HEK293 (cell line): ENCODE measurements at regions not wholly inside any gene's neighbourhood (a gene's known extent, or its start where the extent isn't known, plus 50 kb on each side); places are given as distances from the start of the nearest gene placed in this dataset.

Experiments used
- CTCF ChIA-PET: fragments of 350-600 bp; formaldehyde crosslinking; extraction: SDS; loops from one replicate; lab custom pipeline; 2021; ENCODE audit warnings: antibody characterized with exemption; lab: Yijun Ruan, JAX
- POLR2A ChIA-PET: fragments of 300-600 bp; formaldehyde crosslinking; extraction: SDS; loops from one replicate; lab custom pipeline; 2020; ENCODE audit warnings: antibody characterized with exemption, inconsistent platforms; lab: Yijun Ruan, JAX
- H3K27ac ChIP-seq: fragments of 200-500 bp; sonication (Bioruptor generic); 2 replicates; pipeline ENCODE4 v1.5.1; 2014; ENCODE audit warnings: low read depth, low read length, control low read depth, inconsistent platforms; ENCODE audit errors: extremely low read depth
- H3K36me3 ChIP-seq, 2 experiments: fragments of 200-500 bp in 1 of 2; sonication (Bioruptor generic) in 1 of 2; 1 replicate in 1 of 2; 2 replicates in 1 of 2; pipeline ENCODE4 v1.5.1; 2014 to 2017; ENCODE audit warnings: inconsistent platforms in 2 of 2, low read length in 2 of 2; ENCODE audit not compliant: control insufficient read depth in 2 of 2, insufficient read depth in 1 of 2
- H3K4me1 ChIP-seq: fragments of 200-500 bp; sonication (Bioruptor generic); 2 replicates; pipeline ENCODE4 v1.5.1; 2014; ENCODE audit warnings: mild to moderate bottlenecking, low read length, inconsistent platforms; ENCODE audit not compliant: control insufficient read depth, insufficient read depth
- H3K4me3 ChIP-seq: 2 replicates; pipeline ENCODE4 v1.5.1; 2011; ENCODE audit warnings: low read depth, mild to moderate bottlenecking, control low read depth, low read length, moderate library complexity
- H3K9me3 ChIP-seq: fragments of 200-500 bp; sonication (Bioruptor generic); 2 replicates; pipeline ENCODE4 v1.5.1; 2014; ENCODE audit warnings: low read depth, low read length, inconsistent platforms; ENCODE audit not compliant: control insufficient read depth, insufficient read depth
- BCL11B ChIP-seq: fragments of 450-650 bp; formaldehyde crosslinking; IDR thresholded peaks from 2 replicates; pipeline ENCODE4 v1.5.1; 2016; ENCODE audit warnings: low read depth, missing biosample characterization, missing genetic modification characterization
- EGR2 ChIP-seq: fragments of 450-650 bp; formaldehyde crosslinking; IDR thresholded peaks from 2 replicates; pipeline ENCODE4 v1.5.1; 2016; ENCODE audit warnings: low read depth, missing biosample characterization, missing genetic modification characterization
- GLIS2 ChIP-seq: fragments of 450-650 bp; formaldehyde crosslinking; IDR thresholded peaks from 2 replicates; pipeline ENCODE4 v1.5.1; 2016; ENCODE audit warnings: missing biosample characterization, missing genetic modification characterization
- IKZF3 ChIP-seq: fragments of 450-650 bp; IDR thresholded peaks from 2 replicates; pipeline ENCODE4 v1.5.0; 2018; ENCODE audit warnings: missing biosample characterization, mild to moderate bottlenecking, missing genetic modification characterization, moderate library complexity
- KLF16 ChIP-seq: fragments of 450-650 bp; formaldehyde crosslinking; IDR thresholded peaks from 2 replicates; pipeline ENCODE4 v1.5.1; 2017; ENCODE audit warnings: missing biosample characterization, missing genetic modification characterization
- MEIS1 ChIP-seq: sonication (generic); formaldehyde crosslinking; IDR thresholded peaks from 2 replicates; pipeline ENCODE4 v1.8.1; 2022; ENCODE audit warnings: missing genetic modification reagents, mild to moderate bottlenecking, borderline replicate concordance
- PRDM1 ChIP-seq: fragments of 450-650 bp; formaldehyde crosslinking; IDR thresholded peaks from 2 replicates; pipeline ENCODE4; 2016; ENCODE audit warnings: missing biosample characterization, missing genetic modification characterization
- ZNF184 ChIP-seq: fragments of 450-650 bp; IDR thresholded peaks from 2 replicates; pipeline ENCODE4 v1.5.1; 2018; ENCODE audit warnings: missing biosample characterization, mild to moderate bottlenecking, missing genetic modification characterization
- ZNF214 ChIP-seq: fragments of 450-650 bp; formaldehyde crosslinking; IDR thresholded peaks from 2 replicates; pipeline ENCODE4 v1.5.1; 2017; ENCODE audit warnings: missing biosample characterization, mild to moderate bottlenecking, missing genetic modification characterization, borderline replicate concordance
- ZNF221 ChIP-seq: fragments of 450-650 bp; formaldehyde crosslinking; IDR thresholded peaks from 2 replicates; pipeline ENCODE4 v1.5.1; 2017; ENCODE audit warnings: missing biosample characterization, missing genetic modification characterization, borderline replicate concordance
- ZNF311 ChIP-seq: fragments of 450-650 bp; formaldehyde crosslinking; IDR thresholded peaks from 2 replicates; pipeline ENCODE4 v1.5.1; 2017; ENCODE audit warnings: missing biosample characterization, missing genetic modification characterization, borderline replicate concordance
- ZNF350 ChIP-seq: fragments of 450-650 bp; formaldehyde crosslinking; IDR thresholded peaks from 2 replicates; pipeline ENCODE4 v1.5.0; 2017; ENCODE audit warnings: missing biosample characterization, mild to moderate bottlenecking, missing genetic modification characterization
- ZNF600 ChIP-seq: fragments of 450-650 bp; formaldehyde crosslinking; IDR thresholded peaks from 2 replicates; pipeline ENCODE4 v1.5.1; 2016; ENCODE audit warnings: missing biosample characterization, missing genetic modification characterization
- ZNF623 ChIP-seq: fragments of 450-650 bp; formaldehyde crosslinking; IDR thresholded peaks from 2 replicates; pipeline ENCODE4 v1.5.1; 2016; ENCODE audit warnings: missing biosample characterization, missing genetic modification characterization
- ZNF629 ChIP-seq: fragments of 450-650 bp; formaldehyde crosslinking; IDR thresholded peaks from 2 replicates; pipeline ENCODE4 v1.5.1; 2017; ENCODE audit warnings: missing biosample characterization, missing genetic modification characterization
- ZNF701 ChIP-seq: fragments of 450-650 bp; formaldehyde crosslinking; IDR thresholded peaks from 2 replicates; pipeline ENCODE4 v1.5.1; 2016; ENCODE audit warnings: missing biosample characterization, missing genetic modification characterization
- ZNF707 ChIP-seq: fragments of 450-650 bp; formaldehyde crosslinking; IDR thresholded peaks from 2 replicates; pipeline ENCODE4 v1.5.1; 2016; ENCODE audit warnings: missing biosample characterization, missing genetic modification characterization
- ZNF830 ChIP-seq: fragments of 450-650 bp; IDR thresholded peaks from 2 replicates; pipeline ENCODE4 v1.5.0; 2018; ENCODE audit warnings: missing biosample characterization, missing genetic modification characterization, low read depth, mild to moderate bottlenecking, moderate library complexity
- ZNF843 ChIP-seq: fragments of 450-650 bp; formaldehyde crosslinking; IDR thresholded peaks from 2 replicates; pipeline ENCODE4 v1.5.1; 2016; ENCODE audit warnings: missing biosample characterization, missing genetic modification characterization
- TF ChIP-seq, protein P1 (sequence below): fragments of 450-650 bp; formaldehyde crosslinking; IDR thresholded peaks from 2 replicates; pipeline ENCODE4 v1.5.1; 2016; ENCODE audit warnings: missing biosample characterization, missing genetic modification characterization
- TF ChIP-seq, protein P2 (sequence below): fragments of 450-650 bp; formaldehyde crosslinking; IDR thresholded peaks from 2 replicates; pipeline ENCODE4 v1.5.1; 2017; ENCODE audit warnings: missing biosample characterization, missing genetic modification characterization
- TF ChIP-seq, protein P3 (sequence below): fragments of 450-650 bp; formaldehyde crosslinking; IDR thresholded peaks from 2 replicates; pipeline ENCODE4 v1.5.1; 2016; ENCODE audit warnings: missing biosample characterization, missing genetic modification characterization, low read depth
- TF ChIP-seq, protein P4 (sequence below): IDR thresholded peaks from 2 replicates; pipeline ENCODE4 v1.6.1; 2011; ENCODE audit warnings: mild to moderate bottlenecking, low read depth, low read length, borderline replicate concordance
- TF ChIP-seq, protein P5 (sequence below): fragments of 450-650 bp; IDR thresholded peaks from 2 replicates; pipeline ENCODE4 v1.5.1; 2018; ENCODE audit warnings: missing biosample characterization, missing genetic modification characterization

DNA sequence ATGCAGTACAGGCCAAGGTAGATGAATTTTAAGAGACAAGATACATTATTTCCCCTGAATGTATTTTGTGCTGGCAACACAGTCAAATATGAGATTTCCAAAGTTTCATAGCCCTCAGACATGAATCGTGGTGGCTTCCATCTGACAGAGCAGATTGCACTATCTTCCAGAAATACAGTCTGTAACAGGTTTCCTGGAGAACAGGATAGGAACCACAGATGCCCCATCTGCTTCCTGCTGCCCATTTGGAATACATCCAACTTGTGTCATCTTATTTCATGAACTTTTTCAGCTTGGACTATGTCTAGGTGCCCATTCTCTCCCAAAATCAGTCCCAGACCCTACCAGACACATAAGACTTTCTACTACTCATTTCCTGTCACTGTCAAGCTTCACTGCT lies 426.0 kb downstream of the KIF16B start:
- TF ChIP-seq BCL11B (tag by site-specific recombination) (no peak), ZNF350 (tag by site-specific recombination) (no peak), ZNF184 (tag by site-specific recombination) (no peak)
- TF ChIP-seq, protein P1, sequence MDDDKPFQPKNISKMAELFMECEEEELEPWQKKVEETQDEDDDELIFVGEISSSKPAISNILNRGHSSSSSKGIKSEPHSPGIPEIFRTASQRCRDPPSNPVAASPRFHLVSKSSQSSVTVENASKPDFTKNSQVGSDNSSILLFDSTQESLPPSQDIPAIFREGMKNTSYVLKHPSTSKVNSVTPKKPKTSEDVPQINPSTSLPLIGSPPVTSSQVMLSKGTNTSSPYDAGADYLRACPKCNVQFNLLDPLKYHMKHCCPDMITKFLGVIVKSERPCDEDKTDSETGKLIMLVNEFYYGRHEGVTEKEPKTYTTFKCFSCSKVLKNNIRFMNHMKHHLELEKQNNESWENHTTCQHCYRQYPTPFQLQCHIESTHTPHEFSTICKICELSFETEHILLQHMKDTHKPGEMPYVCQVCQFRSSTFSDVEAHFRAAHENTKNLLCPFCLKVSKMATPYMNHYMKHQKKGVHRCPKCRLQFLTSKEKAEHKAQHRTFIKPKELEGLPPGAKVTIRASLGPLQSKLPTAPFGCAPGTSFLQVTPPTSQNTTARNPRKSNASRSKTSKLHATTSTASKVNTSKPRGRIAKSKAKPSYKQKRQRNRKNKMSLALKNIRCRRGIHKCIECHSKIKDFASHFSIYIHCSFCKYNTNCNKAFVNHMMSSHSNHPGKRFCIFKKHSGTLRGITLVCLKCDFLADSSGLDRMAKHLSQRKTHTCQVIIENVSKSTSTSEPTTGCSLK: no peak
- POLR2A ChIA-PET: no interaction called here
- H3K4me1 ChIP-seq: no peaks in the 10 kb centered on the region
- CTCF ChIA-PET: no interaction called here
- no peak overlapping the region for H3K4me3 ChIP-seq
- no peaks in the 10 kb centered on the region for H3K9me3 ChIP-seq
- no peak overlapping the region for H3K27ac ChIP-seq
- H3K36me3 ChIP-seq: no peaks in the 10 kb centered on the region

DNA sequence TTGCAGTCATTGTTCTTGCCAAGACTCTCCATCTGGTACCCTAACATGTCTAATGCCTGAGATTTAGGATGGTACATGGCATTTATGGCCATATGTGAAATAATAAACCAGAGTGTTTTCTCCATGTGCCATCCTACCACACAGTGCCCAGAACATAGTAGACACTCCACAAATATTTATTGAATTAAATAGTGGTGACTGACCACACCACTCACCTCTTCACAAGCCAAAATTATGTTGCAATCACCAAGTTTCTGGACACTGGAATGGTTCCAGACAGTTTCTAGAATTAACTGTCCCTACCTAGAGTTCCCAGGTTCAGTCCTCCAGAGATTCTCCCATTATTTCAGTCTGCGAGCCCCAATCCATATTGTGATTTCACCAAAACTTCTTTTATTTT lies 427.3 kb downstream of the KIF16B start:
- ChIA-PET POLR2A (interaction anchor here (0.6 kb wide), 1 partner anchor 1739 kb away, joined by 3 read pairs; no protein-coding TSS in a partner anchor), CTCF (no interaction called here)
- Histone ChIP-seq H3K9me3 (no peaks in the 10 kb centered on the region), H3K4me3 (no peak overlapping the region), H3K27ac (no peak overlapping the region), H3K36me3 (no peaks in the 10 kb centered on the region), H3K4me1 (no peaks in the 10 kb centered on the region)
- TF ChIP-seq ZNF623 (tag by site-specific recombination): no peak
- TF ChIP-seq IKZF3 (tag by site-specific recombination): no peak
- TF ChIP-seq ZNF311 (tag by site-specific recombination): no peak
- TF ChIP-seq, protein P2, sequence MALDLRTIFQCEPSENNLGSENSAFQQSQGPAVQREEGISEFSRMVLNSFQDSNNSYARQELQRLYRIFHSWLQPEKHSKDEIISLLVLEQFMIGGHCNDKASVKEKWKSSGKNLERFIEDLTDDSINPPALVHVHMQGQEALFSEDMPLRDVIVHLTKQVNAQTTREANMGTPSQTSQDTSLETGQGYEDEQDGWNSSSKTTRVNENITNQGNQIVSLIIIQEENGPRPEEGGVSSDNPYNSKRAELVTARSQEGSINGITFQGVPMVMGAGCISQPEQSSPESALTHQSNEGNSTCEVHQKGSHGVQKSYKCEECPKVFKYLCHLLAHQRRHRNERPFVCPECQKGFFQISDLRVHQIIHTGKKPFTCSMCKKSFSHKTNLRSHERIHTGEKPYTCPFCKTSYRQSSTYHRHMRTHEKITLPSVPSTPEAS (tag by site-specific recombination): no peak
- TF ChIP-seq EGR2 (tag by site-specific recombination): no peak

DNA sequence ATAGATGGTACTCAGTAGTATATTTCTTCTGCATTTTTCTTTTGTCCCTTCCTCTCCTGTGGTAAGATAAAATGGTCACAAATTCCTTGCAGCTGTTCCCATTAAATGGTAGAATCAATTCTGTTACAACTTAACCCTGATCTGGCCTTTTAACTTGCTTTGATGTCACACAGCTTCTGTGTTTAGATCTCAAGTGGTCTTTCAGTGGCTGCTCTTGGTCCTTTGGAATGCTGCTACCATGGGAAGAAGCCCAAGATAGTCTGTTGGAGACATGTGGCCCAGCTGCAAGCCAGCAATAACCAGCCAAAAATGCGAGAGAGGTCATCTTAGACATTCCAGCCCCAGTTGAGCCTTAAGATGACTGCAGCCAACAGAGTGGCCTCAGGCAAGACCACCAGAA lies 429.7 kb downstream of the KIF16B start:
- ChIA-PET CTCF (no interaction called here), POLR2A (no interaction called here)
- no peak for TF ChIP-seq ZNF707 (tag by site-specific recombination)
- TF ChIP-seq ZNF701 (tag by site-specific recombination): no peak
- no peak for TF ChIP-seq PRDM1 (tag by site-specific recombination)
- no peak for TF ChIP-seq ZNF830
- no peak for TF ChIP-seq GLIS2 (tag by site-specific recombination)
- no peak for TF ChIP-seq ZNF843
- no peak for TF ChIP-seq ZNF214 (tag by site-specific recombination)
- TF ChIP-seq, protein P3, sequence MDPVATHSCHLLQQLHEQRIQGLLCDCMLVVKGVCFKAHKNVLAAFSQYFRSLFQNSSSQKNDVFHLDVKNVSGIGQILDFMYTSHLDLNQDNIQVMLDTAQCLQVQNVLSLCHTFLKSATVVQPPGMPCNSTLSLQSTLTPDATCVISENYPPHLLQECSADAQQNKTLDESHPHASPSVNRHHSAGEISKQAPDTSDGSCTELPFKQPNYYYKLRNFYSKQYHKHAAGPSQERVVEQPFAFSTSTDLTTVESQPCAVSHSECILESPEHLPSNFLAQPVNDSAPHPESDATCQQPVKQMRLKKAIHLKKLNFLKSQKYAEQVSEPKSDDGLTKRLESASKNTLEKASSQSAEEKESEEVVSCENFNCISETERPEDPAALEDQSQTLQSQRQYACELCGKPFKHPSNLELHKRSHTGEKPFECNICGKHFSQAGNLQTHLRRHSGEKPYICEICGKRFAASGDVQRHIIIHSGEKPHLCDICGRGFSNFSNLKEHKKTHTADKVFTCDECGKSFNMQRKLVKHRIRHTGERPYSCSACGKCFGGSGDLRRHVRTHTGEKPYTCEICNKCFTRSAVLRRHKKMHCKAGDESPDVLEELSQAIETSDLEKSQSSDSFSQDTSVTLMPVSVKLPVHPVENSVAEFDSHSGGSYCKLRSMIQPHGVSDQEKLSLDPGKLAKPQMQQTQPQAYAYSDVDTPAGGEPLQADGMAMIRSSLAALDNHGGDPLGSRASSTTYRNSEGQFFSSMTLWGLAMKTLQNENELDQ (tag by site-specific recombination): no peak
- no peak for TF ChIP-seq KLF16 (tag by site-specific recombination)
- no peak for TF ChIP-seq IKZF3 (tag by site-specific recombination)
- TF ChIP-seq, protein P4, sequence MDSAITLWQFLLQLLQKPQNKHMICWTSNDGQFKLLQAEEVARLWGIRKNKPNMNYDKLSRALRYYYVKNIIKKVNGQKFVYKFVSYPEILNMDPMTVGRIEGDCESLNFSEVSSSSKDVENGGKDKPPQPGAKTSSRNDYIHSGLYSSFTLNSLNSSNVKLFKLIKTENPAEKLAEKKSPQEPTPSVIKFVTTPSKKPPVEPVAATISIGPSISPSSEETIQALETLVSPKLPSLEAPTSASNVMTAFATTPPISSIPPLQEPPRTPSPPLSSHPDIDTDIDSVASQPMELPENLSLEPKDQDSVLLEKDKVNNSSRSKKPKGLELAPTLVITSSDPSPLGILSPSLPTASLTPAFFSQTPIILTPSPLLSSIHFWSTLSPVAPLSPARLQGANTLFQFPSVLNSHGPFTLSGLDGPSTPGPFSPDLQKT: no peak
- TF ChIP-seq, protein P5, sequence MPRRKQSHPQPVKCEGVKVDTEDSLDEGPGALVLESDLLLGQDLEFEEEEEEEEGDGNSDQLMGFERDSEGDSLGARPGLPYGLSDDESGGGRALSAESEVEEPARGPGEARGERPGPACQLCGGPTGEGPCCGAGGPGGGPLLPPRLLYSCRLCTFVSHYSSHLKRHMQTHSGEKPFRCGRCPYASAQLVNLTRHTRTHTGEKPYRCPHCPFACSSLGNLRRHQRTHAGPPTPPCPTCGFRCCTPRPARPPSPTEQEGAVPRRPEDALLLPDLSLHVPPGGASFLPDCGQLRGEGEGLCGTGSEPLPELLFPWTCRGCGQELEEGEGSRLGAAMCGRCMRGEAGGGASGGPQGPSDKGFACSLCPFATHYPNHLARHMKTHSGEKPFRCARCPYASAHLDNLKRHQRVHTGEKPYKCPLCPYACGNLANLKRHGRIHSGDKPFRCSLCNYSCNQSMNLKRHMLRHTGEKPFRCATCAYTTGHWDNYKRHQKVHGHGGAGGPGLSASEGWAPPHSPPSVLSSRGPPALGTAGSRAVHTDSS (tag by site-specific recombination): no peak
- no peak for TF ChIP-seq ZNF600 (tag by site-specific recombination)
- TF ChIP-seq ZNF221 (tag by site-specific recombination): no peak
- no peak for TF ChIP-seq ZNF629 (tag by site-specific recombination)
- no peak for TF ChIP-seq MEIS1 (CRISPR knock-in tag)

More for the DNA sequence above, 429.7 kb downstream of the KIF16B start:
- no peaks in the 10 kb centered on the region for H3K36me3 ChIP-seq
- no peak overlapping the region for H3K27ac ChIP-seq
- H3K9me3 ChIP-seq: no peaks in the 10 kb centered on the region
- H3K4me3 ChIP-seq: no peak overlapping the region
- H3K4me1 ChIP-seq: no peaks in the 10 kb centered on the region
